ENCODE measurements at regions not wholly inside any gene's neighbourhood (a gene's known extent, or its start where the extent isn't known, plus 50 kb on each side); places are given as distances from the start of the nearest gene placed in this dataset.

DNA sequence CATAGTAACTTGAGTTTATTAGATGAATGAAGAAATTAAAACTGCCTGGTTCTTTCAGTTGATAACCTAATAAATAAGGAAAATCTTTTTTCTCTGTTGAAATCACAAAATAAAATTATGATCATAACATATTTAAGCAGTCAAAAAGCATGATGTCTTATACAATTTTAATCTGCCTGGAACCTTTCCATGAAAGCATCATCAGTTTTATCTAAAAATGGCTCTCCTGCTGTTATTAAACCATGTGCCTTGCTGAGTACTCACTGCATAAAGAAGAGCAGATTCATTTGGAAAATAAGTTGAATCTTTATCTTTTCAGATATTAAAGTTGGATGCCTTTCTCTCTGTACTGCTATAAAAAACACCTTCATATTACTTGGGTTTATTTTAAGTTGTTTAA lies 148.8 kb downstream of the SLC24A2 start (continued):
- TF ChIP-seq, protein P1, sequence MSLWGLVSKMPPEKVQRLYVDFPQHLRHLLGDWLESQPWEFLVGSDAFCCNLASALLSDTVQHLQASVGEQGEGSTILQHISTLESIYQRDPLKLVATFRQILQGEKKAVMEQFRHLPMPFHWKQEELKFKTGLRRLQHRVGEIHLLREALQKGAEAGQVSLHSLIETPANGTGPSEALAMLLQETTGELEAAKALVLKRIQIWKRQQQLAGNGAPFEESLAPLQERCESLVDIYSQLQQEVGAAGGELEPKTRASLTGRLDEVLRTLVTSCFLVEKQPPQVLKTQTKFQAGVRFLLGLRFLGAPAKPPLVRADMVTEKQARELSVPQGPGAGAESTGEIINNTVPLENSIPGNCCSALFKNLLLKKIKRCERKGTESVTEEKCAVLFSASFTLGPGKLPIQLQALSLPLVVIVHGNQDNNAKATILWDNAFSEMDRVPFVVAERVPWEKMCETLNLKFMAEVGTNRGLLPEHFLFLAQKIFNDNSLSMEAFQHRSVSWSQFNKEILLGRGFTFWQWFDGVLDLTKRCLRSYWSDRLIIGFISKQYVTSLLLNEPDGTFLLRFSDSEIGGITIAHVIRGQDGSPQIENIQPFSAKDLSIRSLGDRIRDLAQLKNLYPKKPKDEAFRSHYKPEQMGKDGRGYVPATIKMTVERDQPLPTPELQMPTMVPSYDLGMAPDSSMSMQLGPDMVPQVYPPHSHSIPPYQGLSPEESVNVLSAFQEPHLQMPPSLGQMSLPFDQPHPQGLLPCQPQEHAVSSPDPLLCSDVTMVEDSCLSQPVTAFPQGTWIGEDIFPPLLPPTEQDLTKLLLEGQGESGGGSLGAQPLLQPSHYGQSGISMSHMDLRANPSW (CRISPR knock-in tag; conservative IDR thresholded peaks at IDR 0.05; ENCODE audit: low read depth), result no peak
- TF ChIP-seq, protein P2, sequence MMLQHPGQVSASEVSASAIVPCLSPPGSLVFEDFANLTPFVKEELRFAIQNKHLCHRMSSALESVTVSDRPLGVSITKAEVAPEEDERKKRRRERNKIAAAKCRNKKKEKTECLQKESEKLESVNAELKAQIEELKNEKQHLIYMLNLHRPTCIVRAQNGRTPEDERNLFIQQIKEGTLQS (CRISPR knock-in tag; conservative IDR thresholded peaks at IDR 0.05), result no peak
- no peak for TF ChIP-seq GRHL2 (CRISPR knock-in tag; IDR thresholded peaks at IDR 0.05; ENCODE audit: insufficient replicate concordance, severe bottlenecking)

DNA sequence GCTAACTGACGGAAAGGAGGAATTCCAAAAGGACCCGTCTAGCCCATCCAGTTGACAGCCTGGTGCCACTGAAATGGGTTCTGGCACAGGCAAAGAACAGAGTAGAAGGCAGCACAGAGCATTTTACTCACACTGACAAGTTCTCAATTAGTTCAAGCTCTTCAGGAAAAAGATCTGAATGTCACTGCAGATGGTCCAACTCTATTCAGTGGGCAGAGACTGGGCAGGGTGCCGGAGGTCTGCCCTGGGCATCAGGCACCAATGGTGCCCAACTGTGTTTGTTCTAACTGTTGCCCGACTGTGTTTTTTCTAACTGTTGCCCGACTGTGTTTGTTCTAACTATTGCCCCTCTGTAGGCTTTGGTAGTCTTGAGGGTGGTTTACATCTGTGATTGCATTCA lies 151.8 kb downstream of the SLC24A2 start:
- POLR2A ChIA-PET, result no interaction called here
- CTCF ChIA-PET, result interaction anchor here (0.6 to 0.8 kb wide), 3 partner anchors 8 to 173 kb away, joined by 3 to 4 read pairs (median 3); no protein-coding TSS in a partner anchor
- Mint-ChIP-seq H3K9me3 (no peaks in the 10 kb centered on the region), H3K27ac (0 out of 2 replicates have a peak overlapping the region, but pooled peaks have one; percentile 5), H3K27me3 (ENCODE audit: low read depth) (no peaks in the 10 kb centered on the region), H3K4me3 (no peak overlapping the region), H3K36me3 (no peaks in the 10 kb centered on the region), H3K4me1 (peaks cover 19% of the 10 kb centered on the region)
- DNase-seq (ENCODE audit: low spot score) (no peak), ATAC-seq (no peak)
- no peak for TF ChIP-seq OVOL2 (CRISPR knock-in tag; IDR thresholded peaks at IDR 0.05; ENCODE audit: borderline replicate concordance)
- TF ChIP-seq ZNF232 (CRISPR knock-in tag; IDR thresholded peaks at IDR 0.05), result no peak
- no peak for TF ChIP-seq TP53 (CRISPR knock-in tag; IDR thresholded peaks at IDR 0.05)
- no peak for TF ChIP-seq ZNF263 (CRISPR knock-in tag; IDR thresholded peaks at IDR 0.05; ENCODE audit: low read depth)
- TF ChIP-seq, protein P3, sequence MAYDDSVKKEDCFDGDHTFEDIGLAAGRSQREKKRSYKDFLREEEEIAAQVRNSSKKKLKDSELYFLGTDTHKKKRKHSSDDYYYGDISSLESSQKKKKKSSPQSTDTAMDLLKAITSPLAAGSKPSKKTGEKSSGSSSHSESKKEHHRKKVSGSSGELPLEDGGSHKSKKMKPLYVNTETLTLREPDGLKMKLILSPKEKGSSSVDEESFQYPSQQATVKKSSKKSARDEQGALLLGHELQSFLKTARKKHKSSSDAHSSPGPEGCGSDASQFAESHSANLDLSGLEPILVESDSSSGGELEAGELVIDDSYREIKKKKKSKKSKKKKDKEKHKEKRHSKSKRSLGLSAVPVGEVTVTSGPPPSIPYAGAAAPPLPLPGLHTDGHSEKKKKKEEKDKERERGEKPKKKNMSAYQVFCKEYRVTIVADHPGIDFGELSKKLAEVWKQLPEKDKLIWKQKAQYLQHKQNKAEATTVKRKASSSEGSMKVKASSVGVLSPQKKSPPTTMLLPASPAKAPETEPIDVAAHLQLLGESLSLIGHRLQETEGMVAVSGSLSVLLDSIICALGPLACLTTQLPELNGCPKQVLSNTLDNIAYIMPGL (CRISPR knock-in tag; IDR thresholded peaks at IDR 0.05), result no peak
- TF ChIP-seq, protein P4, sequence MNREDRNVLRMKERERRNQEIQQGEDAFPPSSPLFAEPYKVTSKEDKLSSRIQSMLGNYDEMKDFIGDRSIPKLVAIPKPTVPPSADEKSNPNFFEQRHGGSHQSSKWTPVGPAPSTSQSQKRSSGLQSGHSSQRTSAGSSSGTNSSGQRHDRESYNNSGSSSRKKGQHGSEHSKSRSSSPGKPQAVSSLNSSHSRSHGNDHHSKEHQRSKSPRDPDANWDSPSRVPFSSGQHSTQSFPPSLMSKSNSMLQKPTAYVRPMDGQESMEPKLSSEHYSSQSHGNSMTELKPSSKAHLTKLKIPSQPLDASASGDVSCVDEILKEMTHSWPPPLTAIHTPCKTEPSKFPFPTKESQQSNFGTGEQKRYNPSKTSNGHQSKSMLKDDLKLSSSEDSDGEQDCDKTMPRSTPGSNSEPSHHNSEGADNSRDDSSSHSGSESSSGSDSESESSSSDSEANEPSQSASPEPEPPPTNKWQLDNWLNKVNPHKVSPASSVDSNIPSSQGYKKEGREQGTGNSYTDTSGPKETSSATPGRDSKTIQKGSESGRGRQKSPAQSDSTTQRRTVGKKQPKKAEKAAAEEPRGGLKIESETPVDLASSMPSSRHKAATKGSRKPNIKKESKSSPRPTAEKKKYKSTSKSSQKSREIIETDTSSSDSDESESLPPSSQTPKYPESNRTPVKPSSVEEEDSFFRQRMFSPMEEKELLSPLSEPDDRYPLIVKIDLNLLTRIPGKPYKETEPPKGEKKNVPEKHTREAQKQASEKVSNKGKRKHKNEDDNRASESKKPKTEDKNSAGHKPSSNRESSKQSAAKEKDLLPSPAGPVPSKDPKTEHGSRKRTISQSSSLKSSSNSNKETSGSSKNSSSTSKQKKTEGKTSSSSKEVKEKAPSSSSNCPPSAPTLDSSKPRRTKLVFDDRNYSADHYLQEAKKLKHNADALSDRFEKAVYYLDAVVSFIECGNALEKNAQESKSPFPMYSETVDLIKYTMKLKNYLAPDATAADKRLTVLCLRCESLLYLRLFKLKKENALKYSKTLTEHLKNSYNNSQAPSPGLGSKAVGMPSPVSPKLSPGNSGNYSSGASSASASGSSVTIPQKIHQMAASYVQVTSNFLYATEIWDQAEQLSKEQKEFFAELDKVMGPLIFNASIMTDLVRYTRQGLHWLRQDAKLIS (CRISPR knock-in tag; IDR thresholded peaks at IDR 0.05; ENCODE audit: borderline replicate concordance), result no peak
- no peak for TF ChIP-seq RORB (CRISPR knock-in tag; IDR thresholded peaks at IDR 0.05)
- no peak for TF ChIP-seq MYBL2 (CRISPR knock-in tag; IDR thresholded peaks at IDR 0.05)
- TF ChIP-seq, protein P1 (CRISPR knock-in tag; conservative IDR thresholded peaks at IDR 0.05; ENCODE audit: low read depth), result no peak
- no peak for TF ChIP-seq JUN (CRISPR knock-in tag; IDR thresholded peaks at IDR 0.05)

Data from WTC11 (cell line).